ENCODE measurements at regions not wholly inside any gene's neighbourhood (a gene's known extent, or its start where the extent isn't known, plus 50 kb on each side); places are given as distances from the start of the nearest gene placed in this dataset.
"Not testable (repeated sequence)": the region's sequence is repeated elsewhere in the genome, so short reads cannot be mapped to it uniquely, and the experiment has no call there.

- Histone ChIP-seq H3K4me3 (replicated peaks in 1 of 3; ENCODE audit: insufficient read depth in 1 of 3, low read depth in 2 of 3, low read length in 3 of 3) (no peak overlapping the region), H3K4me2 (ENCODE audit: low read depth, low read length) (no peak overlapping the region), H3K9ac (ENCODE audit: insufficient read depth, low read depth, low read length) (no peak overlapping the region), H3K36me3 (replicated peaks in 1 of 2; ENCODE audit: control insufficient read depth in 1 of 2, insufficient read depth in 2 of 2, low read length in 2 of 2) (no peaks in the 10 kb centered on the region), H4K20me1 (ENCODE audit: insufficient read depth, low read length) (no peaks in the 10 kb centered on the region), H3K79me2 (ENCODE audit: insufficient read depth, low read length) (no peaks in the 10 kb centered on the region), H3K27me3 (ENCODE audit: control insufficient read depth in 1 of 2, insufficient read depth in 2 of 2, low read length in 2 of 2) (no peaks in the 10 kb centered on the region), H3K27ac (ENCODE audit: extremely low read length, insufficient read depth, low read length) (no peak overlapping the region), H3K4me1 (ENCODE audit: insufficient read depth, low read length) (no peaks in the 10 kb centered on the region), H3K9me3 (ENCODE audit: low read length) (peaks cover 60% of the 10 kb centered on the region), H2AFZ (ENCODE audit: low read length) (no peak overlapping the region)
- FAIRE-seq (no peak), DNase-seq (ENCODE audit: low spot score) (no peak), ATAC-seq (no peak)
- ChIA-PET POLR2A (no interaction called here), CTCF (ENCODE audit: low intra/inter-chr PET ratio, low total read pairs) (no interaction called here)
- 0% methylated on average over 2 of the region's 2 CpGs for WGBS (ENCODE audit: low lambda C conversion rate)
- no peak for TF ChIP-seq ZNF484 (CRISPR knock-in tag; IDR thresholded peaks at IDR 0.05; ENCODE audit: borderline replicate concordance, low read depth)
- in situ Hi-C loops (cut with HindIII; ENCODE audit: extremely low pct_ligation_motif_present, low pct_unique_long_range_greater_than_20kb), result no loop called here
- BruUV-seq (replicated peaks), result no TSS peak
- intact Hi-C loops (cut with micrococcal nuclease; ENCODE audit: unreplicated experiment), result no loop called here
These were observed 197.0 kb upstream of the NMUR2 start for GRCh38 chr5:152601806-152602732.

GRCh38 chr5:152606050-152606449 is 201.0 kb upstream of the NMUR2 start:
- H3K27me3 ChIP-seq (ENCODE audit: control insufficient read depth in 1 of 2, insufficient read depth in 2 of 2, low read length in 2 of 2); H3K27ac ChIP-seq (ENCODE audit: extremely low read length, insufficient read depth, low read length); H3K4me3 ChIP-seq (replicated peaks in 1 of 3; ENCODE audit: insufficient read depth in 1 of 3, low read depth in 2 of 3, low read length in 3 of 3); FAIRE-seq; H3K9ac ChIP-seq (ENCODE audit: insufficient read depth, low read depth, low read length); H3K79me2 ChIP-seq (ENCODE audit: insufficient read depth, low read length); POLR2A ChIA-PET; CTCF ChIA-PET (ENCODE audit: low intra/inter-chr PET ratio, low total read pairs); BruUV-seq (replicated peaks); H2AFZ ChIP-seq (ENCODE audit: low read length); H3K36me3 ChIP-seq (replicated peaks in 1 of 2; ENCODE audit: control insufficient read depth in 1 of 2, insufficient read depth in 2 of 2, low read length in 2 of 2); in situ Hi-C loops (cut with HindIII; ENCODE audit: extremely low pct_ligation_motif_present, low pct_unique_long_range_greater_than_20kb); H3K4me1 ChIP-seq (ENCODE audit: insufficient read depth, low read length); intact Hi-C loops (cut with micrococcal nuclease; ENCODE audit: unreplicated experiment); DNase-seq (ENCODE audit: low spot score); H4K20me1 ChIP-seq (ENCODE audit: insufficient read depth, low read length); H3K4me2 ChIP-seq (ENCODE audit: low read depth, low read length); ATAC-seq: not testable (repeated sequence)
- 23% methylated on average over 4 of the region's 4 CpGs for WGBS (ENCODE audit: low lambda C conversion rate)
- peaks cover 52% of the 10 kb centered on the region for H3K9me3 ChIP-seq (ENCODE audit: low read length)
